ENCODE measurements at regions not wholly inside any gene's neighbourhood (a gene's known extent, or its start where the extent isn't known, plus 50 kb on each side); places are given as distances from the start of the nearest gene placed in this dataset.

GRCh38 chr1:80818211-80818610, 982.5 kb upstream of the ADGRL2 start:
- Histone ChIP-seq H3K27me3 (ENCODE audit: control insufficient read depth, insufficient read depth, low read length) (no peaks in the 10 kb centered on the region), H3K4me1 (ENCODE audit: control insufficient read depth, insufficient read depth, low read length) (no peaks in the 10 kb centered on the region), H3K4me3 (ENCODE audit: low read depth in 2 of 2, low read length in 2 of 2) (no peak overlapping the region), H3K27ac (ENCODE audit: low read length) (no peak overlapping the region), H3K36me3 (ENCODE audit: control insufficient read depth, insufficient read depth, low read length) (no peaks in the 10 kb centered on the region), H3K9me3 (ENCODE audit: control insufficient read depth, insufficient read depth, low read depth, low read length) (no peaks in the 10 kb centered on the region)
- no TSS peak for BruUV-seq (replicated peaks)
- intact Hi-C loops (cut with micrococcal nuclease; ENCODE audit: unreplicated experiment): no loop called here
- TF ChIP-seq SIN3A (IDR thresholded peaks at IDR 0.05; ENCODE audit: borderline replicate concordance, insufficient read depth, low read depth, low read length) (no peak), REST (IDR thresholded peaks at IDR 0.05; ENCODE audit: insufficient read depth in 1 of 2, low read depth in 2 of 2, low read length in 1 of 2) (no peak), TCF7L2 (IDR thresholded peaks at IDR 0.05; ENCODE audit: low read depth, low read length) (no peak), CTCF (IDR thresholded peaks at IDR 0.05) (no peak), POLR2AphosphoS5 (IDR thresholded peaks at IDR 0.05; ENCODE audit: low read depth, low read length) (no peak)
- ChIA-PET CTCF (no interaction called here), POLR2A (no interaction called here)
- ATAC-seq (no peak), DNase-seq (ENCODE audit: low read depth, low spot score) (no peak)
- in situ Hi-C loops (cut with HindIII; ENCODE audit: low pct_unique_long_range_greater_than_20kb, low sequenced_read_pairs): no loop called here

GRCh38 chr1:80807981-80808380, 992.8 kb upstream of the ADGRL2 start:
- H3K9me3 ChIP-seq (ENCODE audit: control insufficient read depth, insufficient read depth, low read depth, low read length): no peaks in the 10 kb centered on the region
- no peaks in the 10 kb centered on the region for H3K27me3 ChIP-seq (ENCODE audit: control insufficient read depth, insufficient read depth, low read length)
- ATAC-seq: no peak
- H3K36me3 ChIP-seq (ENCODE audit: control insufficient read depth, insufficient read depth, low read length): no peaks in the 10 kb centered on the region
- ChIA-PET POLR2A (no interaction called here), CTCF (no interaction called here)
- TF ChIP-seq CTCF (IDR thresholded peaks at IDR 0.05) (no peak), TCF7L2 (IDR thresholded peaks at IDR 0.05; ENCODE audit: low read depth, low read length) (no peak), SIN3A (IDR thresholded peaks at IDR 0.05; ENCODE audit: borderline replicate concordance, insufficient read depth, low read depth, low read length) (no peak), POLR2AphosphoS5 (IDR thresholded peaks at IDR 0.05; ENCODE audit: low read depth, low read length) (no peak)
- intact Hi-C loops (cut with micrococcal nuclease; ENCODE audit: unreplicated experiment) (no loop called here), in situ Hi-C loops (cut with HindIII; ENCODE audit: low pct_unique_long_range_greater_than_20kb, low sequenced_read_pairs) (no loop called here)
- no peak for DNase-seq (ENCODE audit: low read depth, low spot score)
- no peaks in the 10 kb centered on the region for H3K4me1 ChIP-seq (ENCODE audit: control insufficient read depth, insufficient read depth, low read length)
- H3K4me3 ChIP-seq (ENCODE audit: low read depth in 2 of 2, low read length in 2 of 2): no peak overlapping the region
- no peak overlapping the region for H3K27ac ChIP-seq (ENCODE audit: low read length)
- no TSS peak for BruUV-seq (replicated peaks)

Measured in Panc1 (cell line).